Omental fat pad (tissue), 3 donors: ENCODE measurements at regions not wholly inside any gene's neighbourhood (a gene's known extent, or its start where the extent isn't known, plus 50 kb on each side); places are given as distances from the start of the nearest gene placed in this dataset.

ENCODE experiments used
- ATAC-seq: fragments of 150-250 bp; one replicate; pipeline ENCODE4 v1.9.1; 2016; ENCODE audit warnings: mild to moderate bottlenecking, moderate library complexity; ENCODE audit not compliant: low FRiP score
- DNase-seq: peaks from one replicate; pipeline ENCODE4 v3.0.0-alpha.2; 2019; ENCODE audit warnings: low spot score
- TF ChIP-seq, protein P1 (sequence below), 3 donors: fragments of 450-650 bp; IDR thresholded peaks; one replicate each; pipeline ENCODE4 v1.5.1; 2016 to 2017; ENCODE audit warnings: antibody characterized with exemption in 3 of 3, mild to moderate bottlenecking in 3 of 3, moderate library complexity in 2 of 3

DNA sequence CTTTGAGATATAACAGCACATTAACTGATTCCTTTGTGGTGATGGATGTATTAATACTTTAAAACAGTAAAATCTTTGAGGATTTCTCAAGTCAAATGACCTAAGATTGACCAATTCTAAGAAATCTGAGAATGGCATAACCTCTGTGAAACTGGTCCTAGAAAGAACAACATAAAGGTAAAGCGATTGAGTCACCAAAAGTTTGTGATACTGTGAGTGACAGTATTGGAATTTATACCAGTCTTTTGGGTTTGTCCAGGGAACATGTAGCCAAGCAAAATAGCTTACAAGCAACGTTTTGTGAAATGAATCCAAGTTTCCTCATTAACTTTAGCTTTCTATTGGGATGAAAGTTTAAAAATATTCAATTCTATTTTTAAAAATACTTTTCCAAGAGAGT, 157.4 kb upstream of the TMEM196 start:
- no peak for DNase-seq
- no peak for ATAC-seq
- TF ChIP-seq, protein P1, sequence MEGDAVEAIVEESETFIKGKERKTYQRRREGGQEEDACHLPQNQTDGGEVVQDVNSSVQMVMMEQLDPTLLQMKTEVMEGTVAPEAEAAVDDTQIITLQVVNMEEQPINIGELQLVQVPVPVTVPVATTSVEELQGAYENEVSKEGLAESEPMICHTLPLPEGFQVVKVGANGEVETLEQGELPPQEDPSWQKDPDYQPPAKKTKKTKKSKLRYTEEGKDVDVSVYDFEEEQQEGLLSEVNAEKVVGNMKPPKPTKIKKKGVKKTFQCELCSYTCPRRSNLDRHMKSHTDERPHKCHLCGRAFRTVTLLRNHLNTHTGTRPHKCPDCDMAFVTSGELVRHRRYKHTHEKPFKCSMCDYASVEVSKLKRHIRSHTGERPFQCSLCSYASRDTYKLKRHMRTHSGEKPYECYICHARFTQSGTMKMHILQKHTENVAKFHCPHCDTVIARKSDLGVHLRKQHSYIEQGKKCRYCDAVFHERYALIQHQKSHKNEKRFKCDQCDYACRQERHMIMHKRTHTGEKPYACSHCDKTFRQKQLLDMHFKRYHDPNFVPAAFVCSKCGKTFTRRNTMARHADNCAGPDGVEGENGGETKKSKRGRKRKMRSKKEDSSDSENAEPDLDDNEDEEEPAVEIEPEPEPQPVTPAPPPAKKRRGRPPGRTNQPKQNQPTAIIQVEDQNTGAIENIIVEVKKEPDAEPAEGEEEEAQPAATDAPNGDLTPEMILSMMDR (IDR thresholded peaks at IDR 0.05), result no peak

DNA sequence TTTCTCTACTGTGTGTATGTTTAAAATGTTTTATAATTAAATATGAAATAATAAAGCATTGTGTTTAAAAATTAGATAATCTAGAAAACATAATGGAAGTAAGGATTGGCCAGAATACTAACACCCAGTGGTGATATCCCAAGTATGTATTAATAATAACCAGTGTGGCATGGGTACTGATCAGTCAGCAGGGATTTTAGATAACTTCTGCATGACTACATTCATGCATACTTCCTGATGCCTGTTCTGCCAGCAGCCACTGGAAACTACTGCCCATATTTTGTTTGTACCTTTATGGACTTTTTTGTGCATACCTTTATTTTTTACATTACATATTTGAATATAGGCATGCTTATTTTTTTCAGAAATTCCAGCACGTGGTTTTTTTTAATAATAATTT, 156.6 kb upstream of the TMEM196 start:
- no peak for ATAC-seq
- no peak for DNase-seq
- TF ChIP-seq, protein P1 (IDR thresholded peaks at IDR 0.05), result no peak

DNA sequence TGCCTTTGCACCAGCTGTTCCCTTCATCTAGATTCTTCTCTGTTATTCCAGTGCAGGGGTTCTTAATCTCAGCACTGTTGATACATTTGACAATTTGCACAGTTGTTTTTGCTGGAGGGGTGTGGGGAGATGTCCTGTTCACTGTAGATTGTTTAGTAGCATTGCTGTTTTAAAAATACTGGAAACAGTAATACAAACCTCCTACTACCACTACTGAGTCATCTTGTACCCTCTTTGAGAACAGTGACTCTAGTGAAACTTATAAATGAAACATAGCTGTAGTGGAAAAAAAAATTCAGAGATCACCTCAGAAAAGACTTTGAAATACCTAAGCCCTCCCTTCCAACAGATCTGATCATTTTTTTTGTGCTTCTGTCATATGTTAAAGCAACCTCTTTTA, 154.8 kb upstream of the TMEM196 start:
- TF ChIP-seq, protein P1 (IDR thresholded peaks at IDR 0.05), result no peak
- no peak for DNase-seq
- no peak for ATAC-seq

- DNase-seq (no peak), ATAC-seq (no peak)
- TF ChIP-seq, protein P1 (IDR thresholded peaks at IDR 0.05), result no peak
Measured at GRCh38 chr7:19920705-19921104, 147.3 kb upstream of the TMEM196 start.

GRCh38 chr7:19920166-19920565, 146.7 kb upstream of the TMEM196 start:
- peak; percentile 58 for ATAC-seq
- TF ChIP-seq, protein P1 (IDR thresholded peaks at IDR 0.05), result no peak
- no peak for DNase-seq

DNA sequence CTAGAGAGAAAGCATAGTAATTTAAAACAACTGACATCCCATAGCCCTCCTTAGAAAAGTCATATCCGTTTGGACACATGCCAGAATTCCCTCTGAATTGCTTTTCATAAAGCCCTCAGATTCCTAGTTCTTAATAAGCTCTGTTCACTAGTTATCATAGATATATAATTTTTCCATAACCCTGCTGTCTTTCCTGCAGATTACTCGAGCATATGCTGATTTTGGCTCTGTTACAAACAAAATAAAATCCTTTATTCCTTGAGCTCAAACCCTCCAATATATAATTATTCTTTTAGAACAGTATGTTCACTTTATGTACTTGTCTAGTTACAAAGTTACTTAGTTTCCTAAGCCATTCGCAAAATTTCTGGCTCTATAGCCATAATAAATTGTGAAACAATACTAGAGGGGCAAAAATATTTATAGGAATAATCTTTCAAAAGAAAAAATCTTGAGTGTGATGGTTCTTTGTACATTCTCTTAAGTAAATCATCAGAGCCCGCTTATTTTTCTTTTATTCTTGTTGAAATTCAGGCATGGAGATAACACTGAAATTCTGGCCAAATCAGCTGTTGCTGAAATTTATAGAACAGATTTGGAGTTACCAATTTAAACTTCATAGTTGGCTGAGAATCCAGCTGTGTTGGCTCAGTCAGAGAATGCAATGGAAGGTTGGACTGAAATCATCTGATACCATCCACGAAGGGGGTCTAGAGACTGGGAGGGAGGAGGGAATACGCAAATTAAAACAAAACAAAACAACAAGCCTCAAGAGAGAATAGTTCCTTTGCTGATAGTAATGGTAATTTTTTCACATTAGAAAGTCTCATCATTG, 146.1 kb upstream of the TMEM196 start:
- peak; percentile 30 for ATAC-seq
- TF ChIP-seq, protein P1 (IDR thresholded peaks at IDR 0.05), result no peak
- DNase-seq, result no peak

DNA sequence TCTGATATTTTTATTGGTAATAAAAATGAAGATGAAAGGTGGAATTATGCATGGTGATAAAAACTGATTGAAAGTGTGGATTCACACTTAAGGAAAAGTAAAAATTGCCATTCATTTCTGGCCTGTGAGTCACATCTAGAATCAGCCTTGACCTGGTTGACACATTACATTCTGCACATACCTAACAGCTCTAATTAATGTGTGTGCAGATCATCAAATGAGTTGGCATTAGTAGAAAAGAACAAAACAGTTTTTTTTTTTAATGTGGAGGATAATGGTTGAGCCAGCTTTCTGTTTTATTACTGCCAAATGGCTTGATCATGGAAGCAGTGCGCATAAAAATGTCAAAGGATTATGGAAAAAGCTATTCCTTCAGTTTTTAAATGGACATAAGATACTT, 142.6 kb upstream of the TMEM196 start:
- DNase-seq (no peak), ATAC-seq (peak; percentile 67)
- TF ChIP-seq, protein P1 (IDR thresholded peaks at IDR 0.05), result no peak
